GM19239 (cell line): ENCODE measurements at regions not wholly inside any gene's neighbourhood (a gene's known extent, or its start where the extent isn't known, plus 50 kb on each side); places are given as distances from the start of the nearest gene placed in this dataset.
A peak's percentile ranks its signal among the peaks of the same experiment; 100 is the strongest.
"Not testable (repeated sequence)": the region's sequence is repeated elsewhere in the genome, so short reads cannot be mapped to it uniquely, and the experiment has no call there.

Experiments used
- DNase-seq: peaks from one replicate; pipeline ENCODE4 v3.0.0; 2011; ENCODE audit warnings: low spot score; ENCODE audit not compliant: insufficient read length
- FAIRE-seq: peaks from 2 replicates; lab custom pipeline; 2011; peaks lifted over from hg19 to GRCh38; lab: Jason Lieb, UNC

- not testable (repeated sequence) for FAIRE-seq, DNase-seq
Measured at GRCh38 chr2:87516369-87516967, 231.4 kb upstream of the PLGLB2 start.

GRCh38 chr2:87517438-87517837 is 230.4 kb upstream of the PLGLB2 start:
- not testable (repeated sequence) for FAIRE-seq, DNase-seq

- not testable (repeated sequence) for FAIRE-seq, DNase-seq
Measured at GRCh38 chr2:87518066-87518465, 229.8 kb upstream of the PLGLB2 start.

GRCh38 chr2:87518547-87518946 is 229.3 kb upstream of the PLGLB2 start:
- FAIRE-seq, DNase-seq: not testable (repeated sequence)

DNA sequence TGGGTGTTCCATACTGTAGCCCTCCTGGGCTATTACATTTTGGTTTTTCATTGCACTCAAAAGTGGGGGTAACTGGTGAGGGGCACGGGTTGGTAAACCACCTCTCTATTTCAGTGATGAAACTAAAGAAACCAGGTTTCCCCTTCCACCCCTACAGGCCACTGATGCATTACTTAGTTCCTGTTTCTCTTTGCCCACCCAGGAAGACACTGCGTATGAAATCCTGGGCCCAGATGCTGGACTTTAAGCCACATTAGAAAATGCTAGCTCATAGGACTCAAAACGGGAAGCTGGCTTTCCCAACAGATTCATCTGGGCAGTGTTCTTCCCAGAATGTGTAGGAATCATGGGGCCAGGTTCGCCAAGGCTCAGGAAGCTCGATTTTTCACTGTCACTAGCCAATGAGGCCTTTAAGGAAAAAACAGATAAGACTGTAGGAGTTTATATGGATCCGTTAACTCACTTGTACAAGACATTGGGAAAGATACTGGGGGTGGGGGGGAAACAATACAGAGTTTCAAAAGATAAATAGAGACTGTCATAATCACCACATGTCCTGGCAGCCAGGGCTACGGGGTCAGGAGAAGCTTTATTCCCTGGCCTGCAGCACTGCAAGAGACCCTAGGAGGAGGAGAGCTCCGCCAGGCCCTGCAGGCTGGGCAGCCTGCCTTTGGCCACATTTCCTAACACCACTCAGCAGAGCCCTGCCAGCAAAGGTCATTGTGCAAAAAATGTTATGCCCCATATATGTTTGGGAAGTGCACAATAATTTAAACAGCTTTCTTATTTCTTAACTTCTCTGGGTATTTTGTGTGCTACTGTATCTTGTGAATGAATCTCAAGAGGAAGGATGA is 228.5 kb upstream of the PLGLB2 start:
- DNase-seq, FAIRE-seq: not testable (repeated sequence)

GRCh38 chr2:87521057-87521456 is 226.8 kb upstream of the PLGLB2 start:
- peak; percentile 64 for FAIRE-seq

GRCh38 chr2:87521489-87521888 is 226.4 kb upstream of the PLGLB2 start:
- DNase-seq, FAIRE-seq: not testable (repeated sequence)

More at GRCh38 chr2:87521057-87521456, 226.8 kb upstream of the PLGLB2 start:
- not testable (repeated sequence) for DNase-seq

- DNase-seq, FAIRE-seq: not testable (repeated sequence)
Measured at GRCh38 chr2:87524619-87525188, 223.2 kb upstream of the PLGLB2 start.

- FAIRE-seq, DNase-seq: not testable (repeated sequence)
Measured at GRCh38 chr2:87525497-87525991, 222.3 kb upstream of the PLGLB2 start.

GRCh38 chr2:87526258-87526657 is 221.6 kb upstream of the PLGLB2 start:
- DNase-seq, FAIRE-seq: not testable (repeated sequence)

- FAIRE-seq, DNase-seq: not testable (repeated sequence)
Measured at GRCh38 chr2:87531968-87532715, 215.7 kb upstream of the PLGLB2 start.

DNA sequence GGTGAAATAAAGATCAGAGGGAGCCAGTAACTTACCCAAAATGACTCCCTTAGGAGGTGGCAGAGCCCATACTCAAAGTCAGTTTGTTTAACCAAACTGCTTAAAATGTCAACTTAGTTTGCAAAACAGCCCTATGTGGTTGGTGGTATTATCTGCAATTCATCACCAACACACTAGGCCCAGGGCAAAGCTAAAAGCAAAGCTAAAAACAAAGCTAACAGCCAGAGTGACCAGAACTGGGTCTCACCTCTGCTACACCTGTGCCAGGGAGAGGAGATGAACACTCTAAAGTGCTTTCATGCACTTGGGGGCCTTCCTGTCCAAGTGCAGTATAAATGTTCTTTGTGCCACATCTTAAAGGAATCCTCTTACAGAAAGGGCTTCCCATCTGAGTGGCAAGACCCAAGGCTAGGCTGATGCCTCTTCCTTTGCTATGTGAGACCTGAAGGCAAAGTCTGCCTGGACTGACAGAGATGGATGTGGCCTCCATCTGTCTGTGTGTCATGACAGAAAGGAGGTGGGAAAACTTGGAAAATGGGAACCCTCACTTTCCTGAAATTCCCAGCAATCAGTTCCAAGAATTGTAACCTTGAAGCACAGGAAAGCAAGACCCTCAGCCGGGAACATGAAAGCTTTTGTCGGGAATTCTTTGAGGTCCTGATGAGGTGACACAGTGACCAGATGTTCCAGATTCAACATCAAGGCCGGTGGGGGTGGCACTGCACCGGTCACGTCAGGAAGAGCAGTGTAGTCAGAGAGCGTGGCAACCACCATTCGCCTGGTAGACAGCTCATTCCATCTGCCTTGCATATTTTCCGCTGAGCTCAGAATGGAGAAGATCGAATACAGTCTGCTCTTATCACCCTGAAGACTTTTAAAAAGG is 214.3 kb upstream of the PLGLB2 start:
- DNase-seq, FAIRE-seq: not testable (repeated sequence)

DNA sequence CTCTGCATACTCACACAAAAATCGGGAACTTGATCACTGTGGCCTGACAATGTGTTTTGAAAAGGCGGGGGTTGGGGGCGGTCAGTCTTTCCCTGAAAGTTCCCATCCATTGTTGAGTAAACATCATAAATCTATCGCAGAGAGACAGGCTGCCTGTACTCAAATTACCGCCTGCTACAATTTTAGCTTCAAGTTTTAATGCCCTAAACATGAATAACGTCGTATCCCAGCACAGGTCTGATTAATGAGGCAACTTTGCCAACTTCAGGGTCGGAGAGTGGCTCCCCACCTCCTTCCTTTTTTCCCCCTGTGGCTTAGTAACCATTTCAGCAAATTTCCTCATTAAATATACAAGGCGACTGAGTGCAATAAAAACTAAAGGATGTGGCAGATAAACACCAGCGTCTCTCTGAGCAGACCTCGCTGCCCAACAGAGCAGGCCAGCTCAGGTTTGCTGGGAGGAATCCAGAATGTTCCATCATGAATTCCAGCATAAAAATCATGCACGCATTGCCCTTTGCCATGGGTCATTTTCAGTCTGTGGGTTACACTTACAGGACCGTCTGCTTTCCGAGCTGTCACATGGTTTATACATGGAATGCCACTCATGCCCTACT is 213.5 kb upstream of the PLGLB2 start:
- not testable (repeated sequence) for FAIRE-seq

GRCh38 chr2:87536427-87536826 is 211.5 kb upstream of the PLGLB2 start:
- not testable (repeated sequence) for FAIRE-seq, DNase-seq

More for the DNA sequence above, 213.5 kb upstream of the PLGLB2 start:
- not testable (repeated sequence) for DNase-seq

DNA sequence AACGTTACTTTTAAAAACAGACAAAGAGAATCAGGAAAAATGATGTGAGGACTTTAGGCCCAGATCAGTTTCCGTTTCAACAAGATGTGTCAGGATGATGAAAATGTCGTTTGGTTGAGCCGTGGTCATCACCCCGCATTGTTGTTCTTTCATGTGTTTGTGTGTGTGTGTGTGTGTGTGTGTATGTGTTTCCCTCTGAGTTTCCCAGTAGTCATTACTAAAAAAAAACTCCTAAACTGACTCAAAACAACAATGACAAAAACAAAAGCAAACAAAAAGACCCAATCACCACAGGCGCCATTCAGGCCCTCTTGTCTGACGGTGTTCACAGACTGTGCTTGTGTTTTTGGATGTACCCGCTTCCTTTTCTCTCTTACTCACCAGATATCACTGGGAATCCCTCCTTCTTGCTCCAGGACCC is 210.6 kb upstream of the PLGLB2 start:
- FAIRE-seq = not testable (repeated sequence)

GRCh38 chr2:87538268-87538667 is 209.6 kb upstream of the PLGLB2 start:
- not testable (repeated sequence) for DNase-seq, FAIRE-seq

More for the DNA sequence above, 210.6 kb upstream of the PLGLB2 start:
- not testable (repeated sequence) for DNase-seq

DNA sequence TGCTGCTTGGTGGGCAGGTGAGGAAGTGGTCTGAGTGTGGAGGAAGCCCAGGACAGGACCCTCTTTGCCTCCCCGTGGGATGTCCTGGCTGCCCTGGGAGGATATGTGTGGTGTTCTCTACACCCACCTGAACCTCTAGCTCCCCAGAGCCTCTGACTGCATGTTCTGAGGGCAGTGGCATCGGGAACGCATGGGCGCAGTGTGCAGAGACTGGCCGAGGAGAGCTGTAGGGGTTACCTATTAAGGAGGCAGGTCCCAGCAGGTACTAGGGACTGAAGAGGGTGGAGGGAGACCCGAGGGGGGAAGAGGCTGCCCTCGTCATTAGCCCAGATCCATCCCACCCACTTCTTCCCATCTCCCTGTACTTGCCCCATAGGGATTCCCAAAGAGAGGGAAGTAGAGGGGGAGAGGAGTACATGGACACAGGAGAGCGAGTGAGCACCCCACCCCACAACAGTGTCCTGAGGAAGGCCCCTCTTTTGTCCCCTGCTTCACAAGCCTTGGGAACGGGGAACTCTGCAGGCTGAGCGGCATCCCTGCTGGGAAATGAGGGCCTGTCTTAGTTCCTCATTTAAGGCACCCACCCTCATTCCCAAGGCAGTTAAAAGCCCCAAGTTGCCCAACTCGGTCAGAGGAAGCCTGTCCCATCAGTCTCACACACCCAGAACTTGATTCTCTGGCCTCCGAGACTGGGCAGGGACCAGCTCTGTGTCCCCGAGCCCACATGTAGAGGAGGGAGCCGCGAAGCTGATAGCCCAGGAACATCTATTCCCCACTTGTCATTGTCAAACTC is 208.5 kb upstream of the PLGLB2 start:
- FAIRE-seq, DNase-seq: not testable (repeated sequence)
